Endometrial microvascular endothelial cells (primary cell): ENCODE measurements at regions not wholly inside any gene's neighbourhood (a gene's known extent, or its start where the extent isn't known, plus 50 kb on each side); places are given as distances from the start of the nearest gene placed in this dataset.
"Not testable (repeated sequence)": the region's sequence is repeated elsewhere in the genome, so short reads cannot be mapped to it uniquely, and the experiment has no call there.

Source experiments
- in situ Hi-C: cut with HindIII; loops from 2 replicates; pipeline ENCODE4 v1.10.0; 2017; ENCODE audit warnings: low sequenced_read_pairs, low pct_unique_long_range_greater_than_20kb; ENCODE audit errors: inconsistent ontology term

DNA sequence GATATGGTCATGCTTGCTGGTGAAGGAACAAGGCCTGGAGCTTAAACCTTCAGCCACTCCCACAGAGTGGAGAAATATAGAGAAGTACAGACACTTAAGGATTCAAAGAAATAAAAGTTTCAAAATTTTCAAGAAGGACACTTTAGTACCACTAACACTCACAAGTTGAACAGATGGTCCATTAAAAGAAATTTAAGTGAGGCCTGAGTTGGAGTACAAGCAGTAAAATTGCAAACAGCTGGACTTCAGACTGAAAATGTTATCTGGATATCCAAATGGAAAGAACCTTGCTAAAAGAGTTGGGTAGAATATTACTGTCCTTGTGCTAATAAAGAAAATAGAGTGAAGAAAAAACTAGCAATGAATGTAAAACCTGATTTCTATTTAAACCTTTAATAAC lies 397.1 kb upstream of the KCNMB2 start:
- in situ Hi-C loops: no loop called here

DNA sequence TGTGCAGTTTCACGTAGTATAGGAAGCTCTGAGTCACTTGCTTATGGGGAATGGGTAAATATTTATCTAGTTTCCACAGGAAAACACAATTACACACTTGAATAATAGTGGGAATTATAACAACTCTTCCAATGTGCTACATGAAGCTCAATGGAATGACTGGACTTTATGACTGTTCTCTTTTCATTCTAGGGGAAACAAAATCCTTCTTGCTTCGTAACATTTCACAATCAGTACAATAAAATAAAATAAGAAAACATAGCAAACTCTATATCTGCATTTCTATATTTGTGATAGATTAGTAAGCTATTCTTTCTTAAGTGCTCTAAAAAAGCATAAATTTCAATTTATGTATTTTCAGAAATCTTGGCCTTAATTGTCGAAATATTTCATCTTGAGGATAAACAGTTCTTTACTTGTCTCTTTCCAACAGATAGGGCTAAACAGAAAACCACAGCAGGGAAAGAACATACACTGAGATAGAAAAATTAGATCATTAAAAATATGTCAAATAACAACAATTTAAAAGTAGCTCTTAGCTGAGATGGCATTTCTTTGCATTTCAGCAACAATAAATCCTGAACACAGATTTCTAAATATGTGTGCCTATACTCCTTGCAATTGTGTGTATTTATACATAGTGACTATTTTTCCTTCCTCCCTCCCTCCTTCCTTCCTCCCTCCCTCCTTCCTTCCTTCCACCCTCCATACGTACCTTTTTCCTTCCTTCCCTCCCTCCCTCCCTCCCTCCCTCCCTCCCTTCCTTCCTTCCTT lies 395.5 kb upstream of the KCNMB2 start:
- in situ Hi-C loops: no loop called here

- in situ Hi-C loops: not testable (repeated sequence)
These were observed 394.9 kb upstream of the KCNMB2 start for GRCh38 chr3:178141305-178141684.

DNA sequence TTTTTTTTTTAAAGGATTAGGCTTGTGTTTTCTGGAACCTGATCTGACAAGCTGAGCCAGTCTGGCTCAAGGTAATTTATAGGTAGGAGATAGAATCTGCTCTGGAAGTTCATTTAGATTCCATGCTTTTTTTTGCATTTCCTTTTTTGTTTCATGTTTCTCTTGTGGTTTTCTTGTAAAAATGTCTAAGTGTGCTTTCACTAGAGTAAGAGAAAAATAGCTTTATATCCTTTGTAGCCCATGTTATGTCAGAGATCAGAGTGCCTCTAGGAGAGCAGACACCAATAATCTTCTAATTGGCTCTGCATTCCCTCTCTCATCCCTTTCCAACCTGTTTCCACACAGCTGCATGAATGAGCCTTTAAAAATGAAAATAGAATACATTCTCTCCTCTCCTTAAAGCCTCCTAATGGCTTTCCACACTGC lies 389.8 kb upstream of the KCNMB2 start:
- in situ Hi-C loops: no loop called here

DNA sequence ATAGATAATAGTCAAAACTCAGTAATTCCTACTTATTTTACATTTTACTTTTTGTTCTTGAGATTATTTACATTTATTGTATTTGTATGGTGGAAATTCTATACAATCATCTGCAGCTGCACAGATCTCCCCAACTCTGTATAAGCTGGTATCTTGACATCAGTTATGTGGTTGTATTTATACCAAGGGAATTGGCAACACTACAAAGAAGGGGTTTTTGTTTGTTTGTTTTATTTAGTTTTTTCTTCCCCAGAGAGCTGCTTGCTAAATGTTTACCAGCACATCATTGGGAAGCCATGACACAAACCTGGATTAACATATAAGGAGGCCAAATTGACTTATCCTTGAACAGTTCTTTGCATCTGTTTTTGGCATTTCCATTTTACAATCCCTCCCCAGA lies 389.2 kb upstream of the KCNMB2 start:
- in situ Hi-C loops: no loop called here

- in situ Hi-C loops: no loop called here
These were observed 384.0 kb upstream of the KCNMB2 start for GRCh38 chr3:178152031-178152806.

DNA sequence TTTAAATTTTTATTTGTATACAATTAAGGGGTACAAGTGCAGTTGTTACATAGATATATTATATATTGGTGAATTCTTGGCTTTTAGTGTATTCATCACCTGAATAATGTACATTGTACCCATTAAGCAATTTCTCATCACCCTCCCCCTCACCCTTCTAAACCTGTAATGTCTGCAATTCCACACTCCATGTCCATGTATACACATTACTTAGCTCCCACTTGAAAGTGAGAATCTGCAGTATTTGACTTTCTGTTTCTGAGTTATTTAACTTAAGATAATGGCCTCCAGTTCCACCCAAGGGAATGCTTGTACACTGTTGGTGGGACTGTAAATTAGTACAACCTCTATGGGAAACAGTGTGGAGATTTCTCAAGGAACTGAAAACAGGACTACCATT lies 383.2 kb upstream of the KCNMB2 start:
- in situ Hi-C loops: no loop called here

DNA sequence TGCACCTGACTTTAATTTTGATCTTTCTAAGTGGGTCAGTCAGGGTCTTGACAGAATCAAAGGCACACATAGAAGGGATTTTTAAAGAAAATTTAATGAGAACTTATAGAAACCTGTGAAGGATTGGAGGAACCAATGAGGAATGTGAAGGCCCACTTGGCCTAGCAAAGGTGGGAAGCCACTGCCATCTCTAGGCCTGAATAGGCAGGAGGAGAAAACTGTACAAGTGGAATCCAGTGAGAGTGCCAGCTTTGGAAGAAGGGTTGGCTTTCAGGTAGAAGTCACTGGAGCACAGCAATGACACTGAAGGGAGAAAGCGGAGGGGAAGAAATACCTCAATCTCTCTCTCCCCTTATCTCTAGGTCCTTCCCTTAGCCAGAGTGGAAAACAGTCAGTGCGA lies 380.7 kb upstream of the KCNMB2 start:
- in situ Hi-C loops: no loop called here

DNA sequence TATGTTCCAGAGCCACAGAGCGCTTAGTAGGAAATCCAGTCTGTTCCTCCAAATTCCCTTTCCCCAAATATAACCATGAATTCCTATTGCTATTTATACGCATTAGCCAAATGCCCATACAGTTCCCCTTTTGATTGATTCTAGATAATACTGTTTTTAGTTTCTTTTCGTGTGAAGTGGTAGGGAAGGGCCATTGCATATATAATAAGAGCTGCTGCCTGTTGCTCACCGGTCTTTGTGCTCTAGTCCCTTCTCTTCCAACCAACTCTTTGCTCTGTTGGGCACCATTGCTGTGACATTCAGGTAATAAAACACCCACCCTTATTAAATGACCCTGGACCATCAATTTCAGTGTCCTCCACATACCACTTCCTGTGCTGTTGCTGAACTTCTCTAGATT lies 379.9 kb upstream of the KCNMB2 start:
- in situ Hi-C loops: no loop called here

DNA sequence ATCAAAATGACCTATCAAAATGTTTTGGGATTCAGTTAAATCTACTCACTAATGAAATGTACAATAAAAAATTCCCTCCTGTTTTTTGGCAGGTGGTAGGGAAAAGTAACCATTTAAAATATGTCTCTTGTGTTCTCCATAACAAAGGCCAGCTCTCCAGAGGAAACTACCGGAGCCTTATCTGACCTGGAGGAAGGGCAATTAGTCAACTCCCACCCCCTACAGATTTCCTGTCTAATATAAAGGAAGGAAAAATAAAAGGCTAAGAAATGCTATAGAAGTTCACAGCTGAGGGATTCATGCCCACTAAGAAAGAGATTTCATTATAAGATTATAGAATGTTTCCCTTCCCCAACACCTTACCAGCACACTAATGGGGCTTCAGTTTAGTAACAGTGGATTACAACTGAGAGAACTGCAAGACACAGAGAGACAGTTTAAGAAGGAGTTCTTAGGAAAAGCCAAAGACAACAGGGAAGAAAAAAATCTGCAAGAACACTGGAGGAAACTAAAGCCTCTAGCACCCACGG lies 376.5 kb upstream of the KCNMB2 start:
- in situ Hi-C loops: no loop called here

DNA sequence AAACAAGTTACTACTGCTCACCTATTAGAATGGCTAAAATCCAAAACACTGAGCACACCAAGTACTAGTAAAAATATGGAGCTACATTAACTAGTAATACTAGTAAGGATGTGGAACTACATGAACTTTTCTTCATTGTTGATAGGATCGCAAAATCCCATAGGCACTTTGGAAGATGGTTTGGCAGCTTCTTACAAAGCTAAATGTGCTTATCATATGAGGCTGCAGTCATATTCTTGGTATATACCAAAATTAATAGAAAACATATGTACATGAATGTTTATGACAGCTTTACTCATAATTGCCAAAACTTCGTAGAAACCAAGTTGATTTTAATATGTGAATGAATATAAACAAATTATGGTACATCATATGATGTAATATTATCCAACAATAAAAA lies 366.8 kb upstream of the KCNMB2 start:
- in situ Hi-C loops: no loop called here

DNA sequence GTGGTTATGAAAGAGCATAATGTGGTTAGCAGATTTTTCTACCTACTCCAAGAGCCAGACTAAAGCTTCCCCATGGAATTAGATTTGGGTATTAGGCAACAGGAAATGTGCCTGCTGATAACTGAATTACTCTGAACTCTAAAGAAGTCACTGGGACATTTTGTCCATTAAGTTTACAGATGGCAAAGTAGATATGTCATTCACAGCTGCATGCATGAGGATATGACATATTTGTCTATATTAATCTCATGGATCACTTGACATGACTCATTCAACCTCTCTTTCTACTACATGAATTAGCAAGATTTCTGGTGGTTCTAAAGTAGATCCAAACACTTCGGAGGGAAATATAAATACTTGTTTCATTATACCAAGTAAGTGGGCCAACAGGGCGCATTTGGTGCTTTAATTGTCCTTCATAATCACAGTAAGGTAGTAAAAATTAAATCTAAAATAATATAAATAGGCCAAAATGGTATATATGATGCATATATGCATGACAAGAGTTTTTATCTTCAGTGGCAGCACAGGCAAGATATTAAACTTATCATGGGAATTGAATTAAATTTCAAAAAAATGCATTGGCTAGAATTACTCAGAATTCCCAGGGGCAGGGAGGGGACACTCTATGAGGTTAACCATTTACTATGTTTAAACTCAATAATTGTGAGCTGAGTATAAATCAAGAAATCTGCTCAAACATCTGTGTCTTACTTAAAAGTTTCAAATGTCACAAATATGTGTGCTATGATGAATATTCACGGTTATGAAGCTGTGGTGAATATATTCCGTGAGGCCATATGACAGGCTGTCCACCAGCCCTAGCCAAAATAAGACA lies 365.3 kb upstream of the KCNMB2 start:
- in situ Hi-C loops: no loop called here

DNA sequence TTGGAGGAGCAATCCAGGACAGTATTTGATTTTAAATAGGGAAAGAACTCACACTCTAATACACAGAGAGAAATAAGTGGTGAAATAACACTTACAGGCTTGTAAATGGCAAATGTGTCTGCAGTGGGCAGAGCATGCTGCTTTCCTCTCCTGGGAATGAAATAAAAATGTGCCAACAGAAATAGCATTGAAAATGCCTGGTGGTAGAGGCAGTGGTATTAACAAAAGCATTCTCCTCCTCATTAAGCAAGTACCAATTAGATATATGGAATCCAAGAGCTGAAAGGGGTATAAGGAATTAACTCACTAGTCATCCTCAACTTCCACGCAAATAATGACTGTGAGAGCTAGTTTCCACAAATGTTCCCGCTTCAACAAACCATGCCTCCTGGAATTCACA lies 364.1 kb upstream of the KCNMB2 start:
- in situ Hi-C loops: no loop called here

- in situ Hi-C loops: no loop called here
These were observed 361.9 kb upstream of the KCNMB2 start for GRCh38 chr3:178174201-178174915.

- in situ Hi-C loops: no loop called here
These were observed 355.1 kb upstream of the KCNMB2 start for GRCh38 chr3:178181088-178181487.

- in situ Hi-C loops: no loop called here
These were observed 354.5 kb upstream of the KCNMB2 start for GRCh38 chr3:178181784-178182183.

DNA sequence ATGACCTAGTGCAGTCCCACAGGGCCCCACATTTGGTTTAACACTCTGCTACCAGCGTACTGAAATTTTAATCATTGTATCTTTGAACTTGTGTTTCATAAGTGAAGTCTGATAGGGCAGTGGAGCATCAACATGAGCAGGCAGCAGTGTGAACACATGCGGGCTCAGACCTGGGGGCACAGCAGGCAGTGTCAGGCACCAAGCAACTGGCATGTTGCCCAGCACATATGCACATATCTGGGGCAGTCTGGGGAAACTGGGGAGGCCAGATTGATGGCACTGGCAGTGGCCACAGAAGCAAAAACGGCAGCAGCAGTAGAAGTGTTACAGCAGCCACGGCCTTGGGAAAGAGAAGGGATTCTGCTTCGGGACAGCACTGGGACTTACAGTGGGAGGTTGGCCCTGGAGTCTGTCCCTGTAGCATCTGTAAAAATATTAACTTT lies 353.9 kb upstream of the KCNMB2 start:
- in situ Hi-C loops: no loop called here

- in situ Hi-C loops: no loop called here
These were observed 351.4 kb upstream of the KCNMB2 start for GRCh38 chr3:178184833-178185232.

DNA sequence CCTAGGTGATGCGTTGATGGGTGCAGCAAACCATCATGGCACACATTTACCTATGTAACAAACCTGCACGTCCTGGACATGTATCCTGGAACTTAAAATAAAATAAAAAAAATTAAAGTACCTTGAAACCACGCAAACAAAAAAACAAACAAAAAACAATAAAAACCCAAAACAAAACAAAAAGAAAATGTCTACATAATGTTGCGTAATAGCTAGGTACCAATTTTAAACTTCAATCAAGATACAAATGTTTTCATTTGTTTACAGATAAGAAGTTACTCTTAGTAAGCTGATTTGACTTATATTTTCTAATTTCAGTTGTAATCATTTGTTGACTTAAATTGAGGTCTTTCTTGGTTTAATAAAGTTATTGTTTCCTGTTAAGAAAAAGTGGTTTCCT lies 349.6 kb upstream of the KCNMB2 start:
- in situ Hi-C loops: no loop called here
